ENCODE measurements at regions not wholly inside any gene's neighbourhood (a gene's known extent, or its start where the extent isn't known, plus 50 kb on each side); places are given as distances from the start of the nearest gene placed in this dataset.

DNA sequence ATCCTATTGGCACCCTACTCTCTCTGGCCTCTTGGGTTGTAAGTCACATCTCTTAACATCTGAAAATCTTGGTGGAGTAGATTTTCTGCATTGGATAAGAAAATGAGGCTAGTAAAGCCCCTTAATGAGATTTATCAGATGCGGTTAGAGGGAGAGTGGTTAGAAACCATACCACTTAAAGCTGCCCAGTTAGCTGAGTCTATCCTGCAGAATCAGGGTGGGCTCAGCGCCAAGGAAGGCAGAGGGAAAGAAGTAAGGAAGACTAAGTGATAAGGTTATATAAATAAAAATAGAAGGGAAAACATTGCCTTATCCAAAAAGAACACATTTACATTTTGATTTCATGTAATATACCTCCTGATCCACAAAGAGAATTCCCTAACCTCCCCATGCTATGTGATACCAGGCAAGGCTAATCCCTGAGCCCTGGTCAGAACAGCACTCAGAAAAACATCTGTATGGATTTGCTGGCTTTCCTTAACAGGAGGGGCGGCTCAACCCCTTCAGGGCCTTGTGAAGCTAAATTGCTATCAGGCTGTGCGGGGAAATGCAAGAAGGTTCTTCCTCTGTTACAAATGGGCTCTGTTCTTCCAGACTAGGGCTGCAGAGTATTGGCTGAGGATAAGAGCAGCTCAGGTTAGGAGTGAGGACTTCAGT is 101.7 kb downstream of the SNX19 start:
- no peak for DNase-seq

DNA sequence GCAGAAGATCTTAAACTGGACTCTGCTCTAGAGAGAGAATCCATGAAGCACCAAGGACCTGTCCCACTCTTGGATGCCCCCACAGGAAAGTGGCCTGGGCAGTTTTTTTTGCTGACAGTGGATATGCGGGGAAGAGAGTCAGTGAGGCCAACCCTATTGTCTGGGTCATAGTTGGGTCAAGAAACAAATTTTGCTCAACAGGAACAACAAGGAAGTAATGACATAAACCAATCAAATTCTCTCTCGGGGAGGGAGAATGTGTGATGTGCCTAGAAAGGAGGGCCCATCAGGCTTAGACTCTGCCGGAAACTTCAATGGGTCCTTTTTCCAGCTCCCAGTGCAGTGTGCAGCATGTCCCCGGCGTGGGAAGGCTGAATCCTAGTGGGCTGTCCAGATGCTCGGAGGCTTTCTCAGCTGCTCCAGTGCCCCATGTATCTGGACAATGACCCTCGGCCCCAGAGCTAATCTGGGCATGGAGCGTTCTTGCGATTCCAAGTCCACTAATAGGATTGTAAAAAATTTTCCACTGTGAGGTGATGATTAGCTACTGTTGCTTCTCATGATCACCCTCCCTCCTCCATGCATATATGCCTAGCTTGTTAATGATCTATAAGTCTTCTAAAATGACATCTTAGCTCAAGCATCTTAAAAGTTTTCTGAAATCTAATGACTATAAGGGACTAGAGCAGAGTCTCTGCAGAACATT is 101.0 kb downstream of the SNX19 start:
- DNase-seq = no peak

DNA sequence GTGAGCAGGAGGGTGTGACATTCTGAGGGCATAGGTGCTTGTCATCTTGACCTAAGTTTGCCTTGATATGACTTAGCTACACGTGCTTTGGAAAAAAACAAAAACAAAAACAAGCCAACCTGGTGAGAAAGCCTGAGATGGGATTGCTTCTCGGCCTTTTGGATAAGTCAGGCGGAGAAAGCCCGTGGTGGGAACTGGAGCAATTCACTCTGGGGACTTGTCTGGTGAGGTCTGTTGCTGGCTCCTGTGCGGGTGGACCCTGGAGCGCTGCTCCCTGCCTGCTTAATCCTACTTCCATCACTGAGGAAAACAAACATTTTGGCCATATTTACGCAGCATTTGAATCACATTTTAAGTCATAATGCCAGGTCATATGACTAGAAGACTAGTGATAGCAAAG is 100.3 kb downstream of the SNX19 start:
- DNase-seq = no peak

- no peak for DNase-seq
These were observed 99.5 kb downstream of the SNX19 start for GRCh38 chr11:130816546-130817329.

DNA sequence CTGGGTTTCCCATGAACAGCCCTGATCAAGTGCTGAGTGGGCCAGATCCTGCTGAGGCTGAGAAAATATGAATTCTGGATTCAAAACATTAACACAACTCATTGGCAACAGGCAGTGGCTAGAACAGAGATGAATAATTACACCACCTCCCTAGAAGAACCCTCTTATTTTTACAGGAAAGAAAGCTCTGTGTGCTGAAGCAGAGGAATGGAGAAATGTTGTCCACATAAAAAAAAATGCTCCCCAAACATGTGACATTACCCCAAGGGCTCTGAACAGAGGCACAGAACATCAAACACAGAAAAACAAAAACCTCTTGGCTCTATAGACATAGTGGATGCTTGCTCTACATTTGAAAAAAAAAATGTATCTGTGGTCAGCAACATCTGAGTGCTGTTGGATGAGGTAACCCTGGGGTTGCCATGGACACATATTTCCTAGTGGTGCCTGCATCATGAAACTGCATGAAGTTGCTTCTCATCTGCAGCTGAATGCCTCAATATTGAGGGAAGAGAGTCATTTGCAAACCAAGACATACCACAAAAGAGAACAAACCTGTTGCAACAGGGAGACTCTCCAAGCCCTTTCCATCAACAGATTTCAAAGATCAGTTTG is 98.8 kb downstream of the SNX19 start:
- DNase-seq = no peak

GRCh38 chr11:130819625-130820024 is 96.7 kb downstream of the SNX19 start:
- no peak for DNase-seq
